H9 (cell line): ENCODE measurements at regions not wholly inside any gene's neighbourhood (a gene's known extent, or its start where the extent isn't known, plus 50 kb on each side); places are given as distances from the start of the nearest gene placed in this dataset.

Experiments
- DNase-seq: peaks from one replicate; pipeline ENCODE4 v3.0.0-alpha.2; 2017
- H2AFZ ChIP-seq: one replicate; pipeline ENCODE4 v1.6.1; 2013; ENCODE audit warnings: mild to moderate bottlenecking, low read length, control low read depth, moderate library complexity
- H2AK5ac ChIP-seq: 2 replicates; pipeline ENCODE4 v1.6.1; 2013; ENCODE audit warnings: low read length, control low read depth, mixed read lengths; ENCODE audit not compliant: insufficient read length
- H2BK120ac ChIP-seq: one replicate; pipeline ENCODE4 v1.6.1; 2013; ENCODE audit warnings: low read depth, mild to moderate bottlenecking, low read length, control low read depth, inconsistent platforms; ENCODE audit not compliant: poor library complexity, severe bottlenecking
- H2BK12ac ChIP-seq: 2 replicates; pipeline ENCODE4 v1.6.1; 2013; ENCODE audit warnings: low read length, control low read depth, mixed read lengths, low read depth; ENCODE audit not compliant: insufficient read length
- H2BK15ac ChIP-seq: 2 replicates; pipeline ENCODE4 v1.6.1; 2013; ENCODE audit warnings: low read depth, low read length, control low read depth
- H2BK20ac ChIP-seq: one replicate; pipeline ENCODE4 v1.6.1; 2013; ENCODE audit warnings: low read depth, mild to moderate bottlenecking, low read length, control low read depth, inconsistent platforms; ENCODE audit not compliant: poor library complexity, severe bottlenecking
- H2BK5ac ChIP-seq: 2 replicates; pipeline ENCODE4 v1.6.1; 2013; ENCODE audit warnings: low read length, control low read depth, mixed read lengths; ENCODE audit not compliant: insufficient read length
- H3K14ac ChIP-seq: 2 replicates; pipeline ENCODE4 v1.6.1; 2013; ENCODE audit warnings: low read length, control low read depth; ENCODE audit not compliant: insufficient read depth
- H3K18ac ChIP-seq: 2 replicates; pipeline ENCODE4 v1.6.1; 2013; ENCODE audit warnings: low read depth, mild to moderate bottlenecking, mixed read lengths, low read length, control low read depth; ENCODE audit not compliant: insufficient read length
- H3K23ac ChIP-seq: 2 replicates; pipeline ENCODE4 v1.6.1; 2013; ENCODE audit warnings: low read length, control low read depth, mixed read lengths, low read depth; ENCODE audit not compliant: insufficient read length
- H3K23me2 ChIP-seq: 2 replicates; pipeline ENCODE4 v1.6.1; 2013; ENCODE audit warnings: low read depth, mild to moderate bottlenecking, mixed read lengths, low read length, control low read depth; ENCODE audit not compliant: insufficient read length, poor library complexity, severe bottlenecking
- H3K27ac ChIP-seq: 2 replicates; pipeline ENCODE4 v1.5.1; 2013; ENCODE audit warnings: low read length, control low read depth, mixed read lengths, low read depth; ENCODE audit not compliant: insufficient read length
- H3K27me3 ChIP-seq: 2 replicates; pipeline ENCODE4 v1.6.1; 2013; ENCODE audit warnings: low read length, control low read depth, inconsistent platforms; ENCODE audit not compliant: insufficient read depth
- H3K4ac ChIP-seq: 2 replicates; pipeline ENCODE4 v1.6.1; 2013; ENCODE audit warnings: low read depth, mild to moderate bottlenecking, control low read depth, inconsistent platforms, low read length, moderate library complexity
- H3K4me1 ChIP-seq: 2 replicates; pipeline ENCODE4 v1.6.1; 2013; ENCODE audit warnings: low read length, control low read depth, inconsistent platforms; ENCODE audit not compliant: insufficient read depth
- H3K4me2 ChIP-seq: 2 replicates; pipeline ENCODE4 v1.6.1; 2013; ENCODE audit warnings: low read length, control low read depth, mixed read lengths; ENCODE audit not compliant: insufficient read length, insufficient read depth
- H3K56ac ChIP-seq: 2 replicates; pipeline ENCODE4 v1.6.1; 2013; ENCODE audit warnings: low read depth, mild to moderate bottlenecking, mixed read lengths, low read length, control low read depth; ENCODE audit not compliant: insufficient read length
- H3K79me1 ChIP-seq: 2 replicates; pipeline ENCODE4 v1.6.1; 2013; ENCODE audit warnings: low read depth, mild to moderate bottlenecking, moderate library complexity, low read length, control low read depth, inconsistent platforms; ENCODE audit not compliant: insufficient read depth, poor library complexity, severe bottlenecking
- H3K79me2 ChIP-seq: 2 replicates; pipeline ENCODE4 v1.6.1; 2013; ENCODE audit warnings: low read length, control low read depth, inconsistent platforms; ENCODE audit not compliant: insufficient read depth
- H3K9ac ChIP-seq: 2 replicates; pipeline ENCODE4 v1.6.1; 2013; ENCODE audit warnings: low read length, control low read depth, mixed read lengths; ENCODE audit not compliant: insufficient read length; ENCODE audit errors: extremely low read depth
- H3K9me3 ChIP-seq: one replicate; pipeline ENCODE4 v1.6.1; 2013; ENCODE audit warnings: low read depth, low read length, inconsistent platforms; ENCODE audit not compliant: control insufficient read depth
- H3T11ph ChIP-seq: one replicate; pipeline ENCODE4 v1.6.1; 2013; ENCODE audit warnings: mild to moderate bottlenecking, low read length, control low read depth, inconsistent platforms
- H4K20me1 ChIP-seq: one replicate; pipeline ENCODE4 v1.6.1; 2013; ENCODE audit not compliant: control insufficient read depth, insufficient read length, insufficient read depth
- H4K5ac ChIP-seq: 2 replicates; pipeline ENCODE4 v1.6.1; 2013; ENCODE audit warnings: low read depth, mild to moderate bottlenecking, mixed read lengths, low read length, control low read depth; ENCODE audit not compliant: insufficient read length
- H4K8ac ChIP-seq: replicated peaks from 2 replicates; pipeline ENCODE4 v1.6.1; 2013; ENCODE audit warnings: low read length, control low read depth, mixed read lengths, low read depth; ENCODE audit not compliant: insufficient read length
- H4K91ac ChIP-seq: 2 replicates; pipeline ENCODE4 v1.6.1; 2013; ENCODE audit warnings: low read depth, mild to moderate bottlenecking, moderate library complexity, mixed read lengths, low read length, control low read depth; ENCODE audit not compliant: insufficient read length
- H3K27ac Mint-ChIP-seq, 3 experiments: 2 replicates in 2 of 3; 3 replicates in 1 of 3; pipeline ENCODE4 v1.8.0; 2020 to 2021; ENCODE audit warnings: mixed read lengths in 3 of 3, mild to moderate bottlenecking in 1 of 3, moderate library complexity in 1 of 3
- H3K27me3 Mint-ChIP-seq: 2 replicates; pipeline ENCODE4 v1.8.0; 2021; ENCODE audit warnings: low read depth, mild to moderate bottlenecking, moderate library complexity, mixed read lengths
- H3K36me3 Mint-ChIP-seq, 3 experiments: 2 replicates in 2 of 3; 3 replicates in 1 of 3; pipeline ENCODE4 v1.8.0; 2020 to 2021; ENCODE audit warnings: low read depth in 3 of 3, mixed read lengths in 3 of 3; ENCODE audit not compliant: insufficient read depth in 1 of 3
- H3K4me1 Mint-ChIP-seq, 2 experiments: 2 replicates each; pipeline ENCODE4 v1.8.0; 2020; ENCODE audit warnings: mixed read lengths in 2 of 2
- H3K4me3 Mint-ChIP-seq, 2 experiments: 2 replicates in 1 of 2; 3 replicates in 1 of 2; pipeline ENCODE4 v1.8.0; 2020 to 2021; ENCODE audit warnings: mild to moderate bottlenecking in 2 of 2, mixed read lengths in 2 of 2, moderate library complexity in 1 of 2
- H3K9me3 Mint-ChIP-seq, 2 experiments: 2 replicates in 1 of 2; 3 replicates in 1 of 2; pipeline ENCODE4 v1.8.0; 2020; ENCODE audit warnings: mild to moderate bottlenecking in 2 of 2, mixed read lengths in 2 of 2, moderate library complexity in 1 of 2
- WGBS: extraction: QIAGEN DNeasy Blood & Tissue Kit; methylation state at CpG from one replicate; pipeline ENCODE4 v1.1.7; 2013; ENCODE audit warnings: missing lambda C conversion rate, low lambda C conversion rate, mixed read lengths; ENCODE audit not compliant: insufficient read length; ENCODE audit errors: extremely low coverage; 5-methylcytosine and 5-hydroxymethylcytosine counted together
- TF ChIP-seq, protein P1 (sequence below): fragments of 200-600 bp; sonication (generic); conservative IDR thresholded peaks from 3 replicates; pipeline ENCODE4 v1.8.0; 2021; ENCODE audit warnings: antibody characterized with exemption, mild to moderate bottlenecking

DNA sequence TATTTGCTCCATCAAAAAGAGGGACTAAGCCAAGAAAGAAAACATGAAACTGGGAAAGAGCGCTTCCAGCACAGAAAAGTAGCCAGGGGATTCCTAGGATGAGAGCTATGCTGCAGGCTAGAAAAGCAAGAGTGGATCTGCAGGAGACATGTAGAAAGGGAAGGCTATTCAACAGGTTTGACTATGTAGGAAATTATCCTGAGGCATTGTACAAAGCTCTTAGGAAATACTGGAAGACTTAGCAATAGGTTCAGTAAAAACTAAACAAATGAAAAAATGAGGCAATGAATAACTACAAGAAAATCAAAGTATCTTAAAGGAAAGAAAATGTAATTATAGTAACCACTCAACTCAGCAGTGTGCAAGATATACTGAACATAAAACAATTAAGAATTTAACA lies 178.7 kb upstream of the FOXN2 start:
- Mint-ChIP-seq H3K4me3 (no peak overlapping the region), H3K4me1 (no peaks in the 10 kb centered on the region), H3K36me3 (no peaks in the 10 kb centered on the region), H3K27ac (no peak overlapping the region), H3K9me3 (no peaks in the 10 kb centered on the region; a peak in 1 of 5 replicates), H3K27me3 (no peaks in the 10 kb centered on the region)
- Histone ChIP-seq H3K14ac (no peak overlapping the region), H2BK5ac (no peak overlapping the region), H3K18ac (no peak overlapping the region), H3K4me2 (no peak overlapping the region), H2BK120ac (no peak overlapping the region), H3K9me3 (no peaks in the 10 kb centered on the region), H3K79me1 (no peaks in the 10 kb centered on the region), H3K27me3 (no peaks in the 10 kb centered on the region; the same call in 1 of the 2 replicates), H4K8ac (no peak overlapping the region), H2AK5ac (no peak overlapping the region), H3K56ac (no peak overlapping the region), H4K5ac (no peak overlapping the region), H3K9ac (no peak overlapping the region), H3K4me1 (no peaks in the 10 kb centered on the region), H3K4ac (no peak overlapping the region), H4K91ac (no peak overlapping the region), H4K20me1 (no peaks in the 10 kb centered on the region), H2BK20ac (no peak overlapping the region), H3K27ac (no peak overlapping the region), H3K23me2 (no peaks in the 10 kb centered on the region), H2AFZ (no peak overlapping the region), H3K79me2 (no peaks in the 10 kb centered on the region), H3T11ph (no peak overlapping the region), H3K23ac (no peak overlapping the region), H2BK15ac (no peak overlapping the region), H2BK12ac (no peak overlapping the region)
- WGBS: no CpG with 5 or more reads among the region's 1 CpG
- TF ChIP-seq, protein P1, sequence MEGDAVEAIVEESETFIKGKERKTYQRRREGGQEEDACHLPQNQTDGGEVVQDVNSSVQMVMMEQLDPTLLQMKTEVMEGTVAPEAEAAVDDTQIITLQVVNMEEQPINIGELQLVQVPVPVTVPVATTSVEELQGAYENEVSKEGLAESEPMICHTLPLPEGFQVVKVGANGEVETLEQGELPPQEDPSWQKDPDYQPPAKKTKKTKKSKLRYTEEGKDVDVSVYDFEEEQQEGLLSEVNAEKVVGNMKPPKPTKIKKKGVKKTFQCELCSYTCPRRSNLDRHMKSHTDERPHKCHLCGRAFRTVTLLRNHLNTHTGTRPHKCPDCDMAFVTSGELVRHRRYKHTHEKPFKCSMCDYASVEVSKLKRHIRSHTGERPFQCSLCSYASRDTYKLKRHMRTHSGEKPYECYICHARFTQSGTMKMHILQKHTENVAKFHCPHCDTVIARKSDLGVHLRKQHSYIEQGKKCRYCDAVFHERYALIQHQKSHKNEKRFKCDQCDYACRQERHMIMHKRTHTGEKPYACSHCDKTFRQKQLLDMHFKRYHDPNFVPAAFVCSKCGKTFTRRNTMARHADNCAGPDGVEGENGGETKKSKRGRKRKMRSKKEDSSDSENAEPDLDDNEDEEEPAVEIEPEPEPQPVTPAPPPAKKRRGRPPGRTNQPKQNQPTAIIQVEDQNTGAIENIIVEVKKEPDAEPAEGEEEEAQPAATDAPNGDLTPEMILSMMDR: no peak
- DNase-seq: no peak
